NCI-H2196 (cell line): ENCODE measurements at regions not wholly inside any gene's neighbourhood (a gene's known extent, or its start where the extent isn't known, plus 50 kb on each side); places are given as distances from the start of the nearest gene placed in this dataset.

Source experiments
- DNase-seq: peaks from one replicate; lab custom pipeline; 2025; ENCODE audit not compliant: unreplicated experiment; lab: John Stamatoyannopoulos, UW

- no peak for DNase-seq
Measured at GRCh38 chr16:61332461-61332860, 703.8 kb downstream of the CDH8 start.

- no peak for DNase-seq
Measured at GRCh38 chr16:61324044-61324443, 712.2 kb downstream of the CDH8 start.

GRCh38 chr16:61323456-61323855 lies 712.8 kb downstream of the CDH8 start:
- no peak for DNase-seq

GRCh38 chr16:61320791-61321190 lies 715.4 kb downstream of the CDH8 start:
- no peak for DNase-seq

GRCh38 chr16:61313931-61314330 lies 722.3 kb downstream of the CDH8 start:
- DNase-seq, result no peak

GRCh38 chr16:61309386-61309785 lies 726.9 kb downstream of the CDH8 start:
- no peak for DNase-seq

- DNase-seq, result no peak
Measured at GRCh38 chr16:61306204-61306603, 730.0 kb downstream of the CDH8 start.

- DNase-seq, result no peak
Measured at GRCh38 chr16:61296814-61297213, 739.4 kb downstream of the CDH8 start.

GRCh38 chr16:61296305-61296704 lies 739.9 kb downstream of the CDH8 start:
- DNase-seq, result no peak

- DNase-seq, result no peak
Measured at GRCh38 chr16:61295311-61295710, 740.9 kb downstream of the CDH8 start.

GRCh38 chr16:61289141-61289540 lies 747.1 kb downstream of the CDH8 start:
- no peak for DNase-seq

GRCh38 chr16:61277849-61278248 lies 758.4 kb downstream of the CDH8 start:
- DNase-seq, result no peak

- DNase-seq, result no peak
Measured at GRCh38 chr16:61274211-61274610, 762.0 kb downstream of the CDH8 start.

- DNase-seq, result no peak
Measured at GRCh38 chr16:61270726-61271125, 765.5 kb downstream of the CDH8 start.

- DNase-seq, result no peak
Measured at GRCh38 chr16:61263400-61263799, 772.8 kb downstream of the CDH8 start.

- no peak for DNase-seq
Measured at GRCh38 chr16:61261315-61261714, 774.9 kb downstream of the CDH8 start.

- no peak for DNase-seq
Measured at GRCh38 chr16:61246592-61246991, 789.6 kb downstream of the CDH8 start.

GRCh38 chr16:61243954-61244353 lies 792.3 kb downstream of the CDH8 start:
- no peak for DNase-seq

- no peak for DNase-seq
Measured at GRCh38 chr16:61237884-61238485, 798.3 kb downstream of the CDH8 start.

- DNase-seq, result no peak
Measured at GRCh38 chr16:61233713-61234112, 802.5 kb downstream of the CDH8 start.

GRCh38 chr16:61228371-61228770 lies 807.9 kb downstream of the CDH8 start:
- no peak for DNase-seq

- DNase-seq, result no peak
Measured at GRCh38 chr16:61215605-61216004, 820.6 kb downstream of the CDH8 start.

GRCh38 chr16:61214780-61215179 lies 821.5 kb downstream of the CDH8 start:
- no peak for DNase-seq

- DNase-seq, result no peak
Measured at GRCh38 chr16:61210076-61210475, 826.2 kb downstream of the CDH8 start.
